ENCODE measurements at regions not wholly inside any gene's neighbourhood (a gene's known extent, or its start where the extent isn't known, plus 50 kb on each side); places are given as distances from the start of the nearest gene placed in this dataset.
"Not testable (repeated sequence)": the region's sequence is repeated elsewhere in the genome, so short reads cannot be mapped to it uniquely, and the experiment has no call there.

DNA sequence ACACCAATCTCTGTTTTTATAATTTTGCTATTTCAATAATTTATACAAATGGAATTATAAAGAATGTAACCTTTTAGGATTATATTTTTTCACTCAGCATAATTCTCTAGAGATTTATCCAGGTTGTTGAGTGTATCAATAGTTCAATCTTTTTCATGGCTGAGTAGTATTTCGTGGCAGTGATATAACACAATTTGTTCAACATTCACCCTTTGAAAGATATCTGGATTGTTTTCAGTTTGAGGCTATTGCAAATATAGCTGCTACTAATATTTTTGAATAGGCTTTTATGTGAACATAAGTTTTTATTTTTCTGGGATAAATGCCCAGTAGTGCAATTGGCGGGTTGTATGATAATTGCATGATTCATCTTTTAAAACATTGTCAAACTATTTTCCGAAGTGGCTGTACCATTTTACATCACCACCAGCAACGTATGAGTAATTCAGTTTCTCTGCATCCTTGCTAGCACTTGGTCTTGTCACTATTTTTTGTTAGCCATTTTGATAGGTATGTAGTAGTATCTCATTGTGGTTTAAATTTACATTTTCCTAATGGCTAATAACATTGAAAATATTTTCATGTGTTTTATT is 55.6 kb upstream of the ABCD3 start:
- intact Hi-C loops (cut with micrococcal nuclease): no loop called here

DNA sequence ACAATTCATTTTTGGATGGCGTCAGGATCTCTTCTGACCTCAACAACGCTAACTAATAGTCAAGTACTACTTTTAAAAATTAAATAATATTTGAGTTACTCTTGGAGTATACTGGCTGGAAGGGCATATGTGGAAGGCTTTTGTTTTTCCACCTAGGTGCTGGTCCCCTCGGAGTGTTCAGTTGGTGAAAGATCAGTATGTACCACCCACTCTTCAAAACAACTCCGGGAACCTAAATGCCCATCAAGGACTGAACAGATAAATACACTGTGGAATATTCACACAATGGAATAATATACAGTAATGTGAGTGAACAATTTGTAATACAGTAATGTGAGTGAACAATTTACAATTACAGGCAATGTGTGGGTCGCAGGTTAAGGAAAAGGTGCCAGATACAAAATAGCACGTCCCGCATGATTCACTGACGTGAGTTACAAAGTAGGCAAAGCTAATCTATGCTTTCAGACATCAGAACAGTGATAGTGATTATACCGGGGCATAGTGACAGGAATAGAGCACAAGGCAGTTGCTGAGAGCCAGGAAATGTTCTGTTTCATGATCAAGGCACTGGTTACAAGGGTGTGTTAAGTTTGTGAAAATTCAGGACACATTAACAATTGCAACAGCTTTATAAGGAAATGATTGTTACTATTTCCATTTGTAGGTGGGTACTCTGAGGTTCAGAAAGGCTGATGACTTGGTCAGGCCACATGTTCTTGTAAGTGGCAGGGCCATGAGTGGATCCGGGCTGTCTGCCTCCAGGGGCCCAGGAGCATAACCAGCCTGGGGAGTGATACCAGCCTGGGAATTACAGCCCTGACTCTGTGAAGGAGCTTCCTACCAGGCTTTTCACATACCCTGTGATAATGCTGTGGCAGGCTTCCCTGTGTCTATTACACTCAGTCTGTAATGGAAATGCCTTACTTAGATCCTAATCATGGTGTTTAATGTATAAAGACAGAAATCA is 59.3 kb upstream of the ABCD3 start:
- intact Hi-C loops (cut with micrococcal nuclease): no loop called here

DNA sequence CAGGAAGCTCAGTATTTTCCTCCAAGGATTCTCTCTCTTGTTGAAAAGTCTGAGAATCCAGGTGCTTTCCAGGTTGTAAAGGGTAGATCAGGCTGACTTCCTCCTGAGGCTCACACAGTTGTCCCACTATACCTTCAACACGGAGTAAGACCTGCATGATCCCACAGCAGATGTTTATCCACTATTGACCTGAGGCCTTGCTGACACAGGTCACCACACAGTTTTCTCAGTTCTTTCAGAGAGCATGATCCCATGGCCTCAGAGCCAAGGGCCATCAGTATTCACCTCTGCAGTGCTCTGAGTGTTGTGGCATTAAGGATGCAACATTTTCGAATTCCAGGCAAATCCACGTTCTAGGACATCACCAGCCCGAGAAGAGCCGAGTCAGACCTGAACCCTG is 60.5 kb upstream of the ABCD3 start:
- intact Hi-C loops (cut with micrococcal nuclease): no loop called here

DNA sequence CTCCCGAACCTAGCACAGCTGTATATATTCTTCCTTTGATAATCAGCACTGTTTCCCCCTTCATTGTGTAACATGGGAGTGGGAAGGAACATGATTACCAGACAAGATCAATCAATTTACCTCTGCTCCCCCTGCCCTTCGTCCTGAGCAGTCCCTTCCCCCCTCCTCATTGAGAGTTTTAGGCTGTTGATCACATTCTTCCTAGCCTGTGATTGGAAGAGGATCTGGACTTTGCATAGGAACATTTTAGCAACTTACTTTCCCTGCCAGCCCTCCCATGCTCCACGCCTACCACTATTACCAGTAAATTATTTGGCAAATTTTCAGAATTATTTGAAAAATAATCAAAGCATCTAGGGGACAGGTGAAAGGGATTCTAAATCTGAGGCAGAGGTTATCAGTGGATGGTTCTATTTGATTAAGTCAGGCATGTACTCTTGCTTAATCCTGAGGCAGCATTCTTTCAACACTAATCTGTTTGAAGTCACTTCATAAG is 62.7 kb upstream of the ABCD3 start:
- intact Hi-C loops (cut with micrococcal nuclease): no loop called here

DNA sequence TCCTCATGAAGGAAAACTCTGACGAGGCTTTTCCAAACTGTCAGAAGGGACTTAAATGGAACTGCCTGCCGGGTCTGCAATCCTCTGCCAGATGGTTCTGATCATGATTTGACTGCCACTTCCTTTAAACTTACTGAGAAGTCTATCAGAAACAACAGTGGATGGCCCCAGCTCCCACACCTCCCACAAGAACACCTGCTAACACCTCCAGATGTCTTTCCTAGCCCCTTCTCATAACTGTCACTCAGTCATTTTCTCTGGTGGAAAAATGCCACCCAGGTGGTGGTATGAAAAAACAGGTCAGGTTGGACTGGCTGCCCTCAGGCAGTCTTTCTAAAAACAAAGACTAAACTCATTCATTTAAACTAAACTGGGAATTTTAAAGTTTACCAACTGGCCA is 66.7 kb upstream of the ABCD3 start:
- intact Hi-C loops (cut with micrococcal nuclease): no loop called here

DNA sequence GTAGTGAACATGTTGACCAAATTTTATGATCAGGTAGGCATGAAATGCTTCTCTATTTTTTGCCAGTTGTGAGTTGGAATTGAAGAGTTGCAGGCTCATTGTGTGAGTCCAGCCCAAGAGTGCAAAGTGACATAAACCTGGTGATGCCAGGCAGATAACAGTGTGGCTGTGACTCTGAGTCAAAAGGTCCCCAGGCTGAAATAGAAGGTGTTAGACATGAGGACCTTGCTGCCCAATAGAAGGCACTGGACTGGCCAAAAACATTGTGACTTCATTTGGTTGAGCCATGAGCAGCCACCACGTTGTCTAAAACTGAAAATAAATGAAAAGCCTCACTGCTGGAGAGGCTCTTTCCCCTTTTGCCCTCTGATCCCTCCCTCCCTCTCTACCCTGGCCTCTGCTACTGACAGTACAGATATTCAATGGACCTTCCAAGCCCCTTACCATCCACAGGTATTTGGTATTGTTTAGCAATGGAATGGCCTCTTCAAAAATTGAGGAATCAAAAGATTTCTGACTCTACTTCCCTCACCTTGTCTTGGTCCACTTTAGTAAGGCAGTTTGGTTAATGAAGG is 67.8 kb upstream of the ABCD3 start:
- intact Hi-C loops (cut with micrococcal nuclease): no loop called here

DNA sequence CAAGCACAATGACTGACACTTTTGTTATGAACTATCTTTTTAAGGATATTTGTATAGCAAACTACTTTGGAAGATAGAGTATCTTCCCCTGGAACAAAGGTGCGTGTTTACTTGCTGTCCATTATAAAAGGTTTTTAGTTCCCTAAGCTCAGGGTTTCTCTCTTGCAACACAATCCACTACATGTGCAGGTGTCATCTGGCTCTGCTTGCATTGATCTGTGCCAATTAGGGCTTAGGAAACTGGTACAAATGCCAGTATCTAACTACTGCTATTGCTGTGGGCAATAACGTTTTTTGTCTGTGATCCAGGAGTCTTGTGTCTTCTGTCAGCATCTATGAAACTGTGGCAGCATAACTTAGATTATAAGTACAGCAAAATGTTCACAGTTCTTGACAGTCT is 68.3 kb upstream of the ABCD3 start:
- intact Hi-C loops (cut with micrococcal nuclease): no loop called here

DNA sequence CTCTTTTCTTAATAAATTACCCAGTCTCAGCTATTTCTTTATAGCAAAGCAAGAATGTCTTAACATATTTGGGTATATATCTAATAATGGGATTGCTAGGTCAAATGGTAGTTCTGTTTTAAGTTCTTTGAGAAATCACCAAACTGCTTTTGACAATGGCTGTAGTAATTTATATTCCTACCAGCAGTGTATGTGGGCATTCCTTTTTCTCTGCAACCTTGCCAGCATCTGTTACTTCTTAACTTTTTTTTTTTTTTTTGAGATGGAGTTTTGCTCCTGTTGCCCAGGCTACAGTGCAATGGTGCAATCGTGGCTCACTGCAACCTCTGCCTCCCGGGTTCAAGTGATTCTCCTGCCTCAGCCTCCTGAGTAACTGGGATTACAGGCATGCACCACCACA is 69.8 kb upstream of the ABCD3 start:
- intact Hi-C loops (cut with micrococcal nuclease): not testable (repeated sequence)

DNA sequence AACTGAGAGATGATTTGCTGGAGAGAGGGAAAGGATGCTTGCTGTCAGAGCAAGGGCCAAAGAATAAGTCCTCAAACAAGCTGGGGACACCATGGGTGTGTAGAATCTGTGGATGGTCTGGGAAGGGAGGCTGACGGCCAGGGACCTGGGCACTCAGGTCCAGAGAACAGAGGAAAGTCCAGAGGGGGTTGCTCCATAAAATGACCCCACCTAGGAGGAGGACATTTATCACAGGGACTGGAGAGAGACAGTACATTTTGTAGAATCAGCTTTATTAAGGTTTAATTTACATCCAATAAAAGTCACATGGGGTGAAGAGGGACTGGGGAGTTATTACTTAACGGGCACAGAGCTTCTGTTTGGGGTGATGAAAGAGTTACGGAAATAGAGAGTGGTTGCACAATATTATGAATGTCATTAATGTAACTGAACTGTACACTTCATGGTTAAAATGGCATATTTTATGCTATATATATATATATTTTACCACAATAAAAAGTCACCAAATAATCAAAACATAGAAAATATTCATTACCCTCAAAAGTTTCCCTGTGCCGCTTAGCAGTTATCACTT is 73.0 kb upstream of the ABCD3 start:
- intact Hi-C loops (cut with micrococcal nuclease): no loop called here

DNA sequence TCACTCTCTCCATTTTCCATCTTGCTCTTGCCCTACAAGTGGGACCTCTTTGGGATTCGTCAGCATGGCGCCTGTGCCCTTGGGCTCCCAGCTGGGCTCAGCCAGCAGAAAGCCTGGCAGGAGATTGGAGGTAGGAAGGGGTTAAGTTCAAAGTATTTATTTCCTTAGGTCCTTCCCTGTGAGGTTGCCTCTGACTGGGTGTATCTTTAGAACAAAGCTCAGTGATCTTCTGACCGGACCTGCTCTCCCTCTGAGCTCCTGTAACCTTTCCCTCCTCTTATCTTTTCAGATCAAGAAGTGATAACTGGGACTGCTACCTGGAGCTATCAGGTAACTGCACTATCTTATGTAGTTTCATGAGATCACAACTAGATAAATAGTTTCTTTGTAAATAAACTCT is 75.8 kb upstream of the ABCD3 start:
- intact Hi-C loops (cut with micrococcal nuclease): no loop called here

DNA sequence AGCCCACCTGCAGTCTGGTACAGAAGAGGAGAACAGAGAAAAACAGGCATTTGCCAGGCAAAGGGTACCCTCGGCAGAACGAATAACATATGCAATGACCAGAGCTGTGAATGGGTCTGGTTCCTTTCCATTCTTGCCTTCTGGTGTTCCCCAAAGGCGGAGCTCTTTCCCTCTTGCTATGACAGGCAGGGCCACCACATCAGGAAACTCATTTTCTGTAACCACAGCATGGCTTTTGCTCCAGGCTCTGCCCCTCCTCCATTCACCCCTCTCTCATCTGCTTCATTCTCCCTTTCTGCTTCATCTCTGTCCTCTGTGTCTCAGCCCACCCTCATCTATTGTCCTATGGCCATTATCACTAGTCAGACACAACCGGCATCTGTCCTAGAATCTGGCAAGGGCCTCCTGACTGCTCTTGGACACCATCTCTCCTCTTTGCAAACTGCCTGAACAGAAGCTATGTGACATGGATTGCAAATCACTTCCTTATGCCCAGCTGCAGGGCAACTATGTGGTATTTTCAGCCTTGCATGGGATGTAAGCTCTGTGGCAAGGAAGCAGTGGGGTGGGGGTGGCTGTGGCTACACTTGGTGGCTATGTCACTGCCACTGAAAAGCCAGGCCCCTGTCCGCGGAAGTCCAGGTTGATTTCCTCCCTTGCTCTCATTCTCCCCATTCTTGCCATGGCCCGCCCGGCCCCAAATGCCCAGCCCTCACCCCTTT is 78.8 kb upstream of the ABCD3 start:
- intact Hi-C loops (cut with micrococcal nuclease): no loop called here

DNA sequence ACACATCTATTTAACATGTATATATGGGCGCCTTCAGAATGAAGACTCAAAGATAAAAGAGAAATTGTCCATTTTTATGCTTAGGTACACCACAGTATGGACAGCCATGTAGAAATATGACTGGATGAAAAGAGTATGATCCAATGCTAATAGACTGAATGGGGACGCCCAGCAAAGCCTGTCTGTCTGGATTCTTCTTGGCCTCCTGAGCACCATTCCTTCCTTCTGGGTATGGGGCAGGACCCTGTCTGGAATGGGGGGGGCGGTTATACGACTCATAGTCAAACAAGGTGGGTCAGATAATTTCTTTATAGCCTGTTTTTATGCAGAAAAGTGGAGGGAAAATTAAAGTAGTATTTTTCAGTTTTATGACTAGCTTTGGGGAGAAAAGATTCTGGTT is 81.2 kb upstream of the ABCD3 start:
- intact Hi-C loops (cut with micrococcal nuclease): loop anchor here (2.0 kb wide), 2 partner anchors 276 to 298 kb away; no protein-coding TSS in a partner anchor

DNA sequence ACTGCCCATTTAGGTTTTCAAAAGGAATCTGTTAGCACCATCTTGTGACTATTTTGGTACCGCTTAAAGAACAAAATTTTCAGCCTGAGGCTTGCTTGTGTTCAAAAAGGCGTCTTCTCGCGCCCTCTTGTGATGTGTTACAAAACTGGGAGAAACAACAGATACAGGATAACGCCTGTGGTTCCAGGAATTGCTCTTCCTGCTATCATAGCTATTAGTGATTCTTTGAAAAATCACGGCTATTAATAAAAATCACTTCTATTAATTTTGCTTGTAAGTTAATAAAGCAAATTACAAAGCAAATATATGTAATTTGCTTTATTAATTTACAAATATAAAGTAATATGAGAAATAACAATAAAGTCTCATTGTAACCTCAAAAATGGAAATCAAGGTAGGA is 82.2 kb upstream of the ABCD3 start:
- intact Hi-C loops (cut with micrococcal nuclease): loop anchor here (2.0 kb wide), 2 partner anchors 275 to 297 kb away; no protein-coding TSS in a partner anchor

DNA sequence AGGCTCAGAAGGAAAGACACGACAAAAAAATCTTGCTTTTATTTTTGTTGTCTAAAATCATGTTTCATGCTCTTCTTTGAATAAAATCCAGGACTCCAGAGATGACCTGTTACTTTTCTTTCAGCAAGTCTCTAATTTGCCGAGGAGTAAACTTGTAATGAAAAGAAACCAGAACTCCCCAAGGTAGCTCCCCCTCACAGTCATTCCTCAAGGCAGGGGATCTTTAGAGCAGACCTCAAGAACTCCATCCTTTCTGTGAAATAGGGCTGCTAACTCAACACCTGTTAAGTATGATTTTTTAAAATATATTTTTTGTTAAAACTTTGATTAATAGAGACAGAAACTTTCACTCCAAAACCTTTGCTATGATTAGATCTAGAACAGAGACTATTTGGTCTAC is 82.7 kb upstream of the ABCD3 start:
- intact Hi-C loops (cut with micrococcal nuclease): no loop called here

DNA sequence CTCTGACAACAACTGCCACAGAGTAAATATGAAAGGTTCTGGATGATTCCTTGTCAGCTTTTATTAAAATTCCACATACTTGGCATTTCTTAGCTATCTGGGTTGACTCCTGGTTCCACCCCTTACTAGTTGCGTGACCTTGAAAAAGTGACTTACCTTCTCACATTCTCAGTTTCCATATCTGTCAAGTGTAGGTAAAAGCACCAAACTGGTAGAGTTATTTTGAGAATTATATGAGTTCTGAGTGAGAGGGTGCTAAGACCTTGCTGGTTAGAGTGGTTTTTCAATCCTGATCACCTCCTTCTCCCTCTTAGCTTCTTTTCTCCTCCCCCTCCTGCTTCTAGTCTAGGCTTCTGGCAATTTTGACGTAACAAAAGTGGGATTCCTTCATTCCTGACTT is 83.4 kb upstream of the ABCD3 start:
- intact Hi-C loops (cut with micrococcal nuclease): no loop called here

DNA sequence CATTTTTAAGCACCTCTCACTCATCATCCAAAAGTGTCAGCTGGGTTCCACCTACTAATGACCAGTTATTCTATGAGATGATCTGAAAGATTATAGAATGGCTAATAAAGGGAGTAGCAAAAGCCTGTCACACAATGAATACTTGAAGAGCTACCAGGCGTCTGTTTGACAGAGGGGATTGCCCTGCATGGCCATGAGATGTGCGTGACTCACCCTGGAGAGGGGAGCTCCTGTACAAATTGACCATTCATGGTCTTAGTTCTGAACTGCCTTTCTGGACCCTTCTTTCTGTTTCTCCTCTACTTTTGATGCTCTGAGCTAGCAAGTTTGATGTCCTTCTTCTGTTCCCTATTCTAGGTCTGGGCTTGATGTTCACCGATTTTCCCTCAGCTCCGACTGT is 85.2 kb upstream of the ABCD3 start:
- intact Hi-C loops (cut with micrococcal nuclease): no loop called here

DNA sequence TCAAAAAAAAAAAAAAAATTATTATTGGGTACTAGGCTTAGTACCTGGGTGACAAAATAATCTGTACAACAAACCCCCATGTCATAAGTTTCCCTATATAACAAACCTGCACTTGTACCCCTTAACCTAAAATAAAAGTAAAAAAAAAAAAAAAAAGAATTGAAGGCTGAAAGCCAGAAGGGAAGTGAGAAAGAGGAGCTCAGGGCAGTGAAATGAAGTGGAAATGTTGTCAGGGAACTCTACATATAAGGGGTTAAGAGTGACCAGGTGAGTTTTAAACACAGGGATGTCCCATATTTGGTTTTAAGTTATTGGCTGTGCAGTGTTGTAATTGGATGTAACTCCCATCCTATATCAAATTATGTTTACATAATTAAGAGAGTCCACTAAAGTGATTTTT is 85.7 kb upstream of the ABCD3 start:
- intact Hi-C loops (cut with micrococcal nuclease): no loop called here

DNA sequence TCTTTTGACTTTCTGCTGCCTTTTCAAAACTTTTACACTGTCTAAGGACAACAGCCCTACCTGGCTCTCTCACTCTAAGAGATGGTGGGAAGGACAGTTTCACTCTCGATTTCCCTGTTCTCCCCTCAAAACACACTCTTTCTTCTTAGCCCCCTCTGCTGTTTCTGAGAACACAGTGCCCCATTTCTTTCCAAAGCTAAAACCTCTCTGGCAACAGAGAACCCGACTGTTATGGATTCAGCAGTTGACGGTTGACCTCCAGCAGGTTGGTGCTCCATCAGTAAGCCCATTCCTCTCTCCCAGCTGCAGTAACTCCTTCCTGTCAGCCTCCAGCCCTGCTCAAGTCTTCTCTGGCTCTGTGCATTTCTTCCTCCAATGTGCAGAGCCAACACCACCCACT is 88.2 kb upstream of the ABCD3 start:
- intact Hi-C loops (cut with micrococcal nuclease): no loop called here

DNA sequence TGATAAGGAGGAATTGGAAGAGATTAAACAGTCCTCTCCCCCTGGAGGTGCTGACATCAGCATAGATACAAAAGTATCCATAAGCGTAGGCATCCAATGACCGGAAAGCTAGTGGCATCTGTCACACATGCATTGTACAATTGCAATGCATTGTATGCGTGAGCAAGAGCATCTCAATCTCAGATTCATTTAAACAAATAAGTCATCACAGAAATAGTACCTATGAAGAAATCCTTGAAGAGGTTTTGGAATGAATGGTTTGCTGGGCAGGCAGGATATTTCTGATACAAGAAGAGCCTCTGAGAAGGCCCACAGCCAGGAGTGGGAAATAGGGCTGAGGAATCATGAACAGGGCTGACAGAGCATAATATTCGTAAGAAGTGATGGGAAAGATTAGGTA is 88.9 kb upstream of the ABCD3 start:
- intact Hi-C loops (cut with micrococcal nuclease): no loop called here

DNA sequence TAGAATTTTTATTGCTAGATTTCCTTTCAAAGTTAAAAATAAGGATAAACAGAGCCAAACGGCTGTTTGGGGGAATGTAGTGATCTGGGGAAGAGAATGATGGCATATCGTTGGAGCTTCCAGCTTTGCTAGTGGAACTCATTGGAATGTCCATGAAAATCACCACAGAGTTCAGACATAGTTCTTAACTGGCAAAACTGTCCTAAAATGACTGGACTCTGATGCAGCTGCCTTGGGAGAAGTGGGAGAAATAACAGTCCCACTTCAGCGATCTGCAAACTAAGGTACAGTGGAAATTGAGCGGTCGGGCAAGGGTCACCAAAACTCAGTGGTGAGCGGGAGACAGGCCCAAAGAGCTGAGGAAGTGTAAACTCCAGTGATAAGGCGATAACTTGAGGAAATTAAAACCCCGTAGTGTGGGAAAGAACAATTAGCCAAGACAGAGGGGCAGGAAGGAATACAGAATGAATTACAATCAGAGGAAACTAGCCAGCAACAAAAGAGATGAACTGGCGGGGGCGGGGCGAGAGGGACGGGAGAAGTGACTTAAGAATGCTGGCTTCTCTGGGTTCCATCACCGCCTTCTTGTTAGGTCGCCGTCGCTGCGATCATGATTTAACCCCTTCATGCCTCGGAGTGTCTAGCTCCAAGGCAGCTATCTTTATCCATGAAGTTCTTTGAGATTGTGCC is 89.8 kb upstream of the ARHGAP29 start:
- intact Hi-C loops (cut with micrococcal nuclease): no loop called here

DNA sequence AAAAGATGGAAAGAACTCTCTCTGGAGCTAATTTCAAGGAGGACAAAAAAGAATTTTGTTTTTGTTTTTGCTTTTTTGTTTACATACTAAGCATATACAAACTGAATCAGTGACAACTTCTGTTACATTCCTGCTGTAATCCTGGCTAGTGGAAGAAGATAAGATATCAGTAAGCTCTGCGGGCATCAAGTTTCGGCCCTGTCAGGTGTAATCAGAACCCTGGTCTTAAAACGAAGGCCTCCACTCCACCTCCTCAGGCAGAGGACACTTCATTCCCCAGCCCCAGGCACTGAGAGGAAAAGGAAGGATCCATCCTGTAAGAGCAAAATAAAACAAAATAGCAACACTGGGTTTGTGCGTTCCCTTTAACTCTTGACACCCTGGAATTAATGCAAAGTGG is 88.9 kb upstream of the ARHGAP29 start:
- intact Hi-C loops (cut with micrococcal nuclease): no loop called here

All from T-helper 2 cell treated with Interferon-gamma antibody and Interleukin-4, amounts not matched to agents 100 ng/mL and 5 ng/mL, for 36 hours (primary cell).